ENCODE measurements at regions not wholly inside any gene's neighbourhood (a gene's known extent, or its start where the extent isn't known, plus 50 kb on each side); places are given as distances from the start of the nearest gene placed in this dataset.

DNA sequence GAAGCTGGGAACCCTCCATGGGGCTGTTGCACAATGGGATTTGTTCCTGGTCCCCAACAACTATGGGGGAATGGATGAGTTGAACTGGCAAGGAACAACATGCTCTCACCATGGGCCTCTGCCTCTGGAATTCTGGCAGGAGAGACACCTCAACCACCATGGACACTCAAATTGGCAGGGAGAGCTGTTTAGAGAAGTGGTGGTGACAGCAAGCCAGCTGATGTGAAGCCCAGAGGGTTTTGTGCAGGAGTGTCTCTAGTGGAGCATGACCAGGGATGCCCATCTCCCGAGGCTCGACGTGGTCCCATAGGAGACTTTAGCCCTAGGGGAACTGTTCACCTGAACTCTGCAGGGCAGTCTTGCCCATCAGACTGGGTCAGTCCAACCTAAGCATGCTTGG, 345.2 kb upstream of the CCDC196 start:
- in situ Hi-C loops (cut with MboI; ENCODE audit: low sequenced_read_pairs) (no loop called here), intact Hi-C loops (cut with micrococcal nuclease) (no loop called here), dilution Hi-C loops (cut with HindIII; ENCODE audit: low sequenced_read_pairs, unreplicated experiment) (no loop called here)
- no peak overlapping the region for H3K4me3 ChIP-seq (ENCODE audit: insufficient read depth, low read depth, low read length)
- peaks cover 19% of the 10 kb centered on the region for H3K9me3 ChIP-seq (ENCODE audit: control insufficient read depth, insufficient read depth, low read length)
- H3K14ac ChIP-seq (replicated peaks; ENCODE audit: low read depth, low read length) = no peak overlapping the region
- no TSS peak for BruUV-seq (replicated peaks)
- H4K20me1 ChIP-seq (ENCODE audit: insufficient read depth, low read length) = no peaks in the 10 kb centered on the region
- no peak overlapping the region for H4K91ac ChIP-seq (ENCODE audit: insufficient read depth, low read depth, low read length)
- H3K4ac ChIP-seq (ENCODE audit: low read depth, low read length) = no peak overlapping the region
- no peak overlapping the region for H3K27ac ChIP-seq (ENCODE audit: insufficient read depth, low read length)
- no peaks in the 10 kb centered on the region for H3K4me1 ChIP-seq (ENCODE audit: control insufficient read depth, insufficient read depth, low read length)
- H3K36me3 ChIP-seq (ENCODE audit: control insufficient read depth, insufficient read depth, low read length) = no peaks in the 10 kb centered on the region
- no peak overlapping the region for H3K23ac ChIP-seq (ENCODE audit: low read depth, low read length)
- no peak overlapping the region for H4K8ac ChIP-seq (ENCODE audit: low read depth in 2 of 2, low read length in 2 of 2)
- H2BK5ac ChIP-seq (ENCODE audit: low read depth, low read length, poor library complexity, severe bottlenecking) = no peak overlapping the region
- WGBS, 2 experiments (ENCODE audit: extremely low coverage in 2 of 2, insufficient read length in 1 of 2) = 44% methylated on average over 3 of the region's 3 CpGs; no CpG with 5 or more reads in 1 of the 2 experiments
- no peak overlapping the region for H2BK15ac ChIP-seq (ENCODE audit: low read depth, low read length)
- H3K9ac ChIP-seq (ENCODE audit: low read depth, low read length) = no peak overlapping the region
- H4K5ac ChIP-seq (ENCODE audit: low read depth, low read length) = no peak overlapping the region
- H2AK9ac ChIP-seq (replicated peaks; ENCODE audit: low read depth, low read length, poor library complexity) = no peak overlapping the region
- no peaks in the 10 kb centered on the region for H3K27me3 ChIP-seq (ENCODE audit: control insufficient read depth, insufficient read depth, low read length)
- no peak overlapping the region for H2BK20ac ChIP-seq (ENCODE audit: low read depth, low read length)
- TF ChIP-seq MAFK (IDR thresholded peaks at IDR 0.05; ENCODE audit: low read depth, low read length) (no peak), MAZ (IDR thresholded peaks at IDR 0.05; ENCODE audit: borderline replicate concordance, low read depth, low read length) (no peak), NFE2L2 (IDR thresholded peaks at IDR 0.05; ENCODE audit: low read depth, low read length) (no peak)
- CTCF ChIA-PET = no interaction called here
- DNase-seq (no peak), ATAC-seq (ENCODE audit: low read depth) (no peak)
- POLR2A ChIA-PET (ENCODE audit: unreplicated experiment) = no interaction called here
- H3K18ac ChIP-seq (ENCODE audit: low read depth, low read length) = no peak overlapping the region
- H3K9me1 ChIP-seq (ENCODE audit: insufficient read depth, low read length) = no peaks in the 10 kb centered on the region
- H2BK120ac ChIP-seq (ENCODE audit: low read depth, low read length) = no peak overlapping the region
- H2AK5ac ChIP-seq (ENCODE audit: low read depth, low read length) = no peak overlapping the region
- no peak overlapping the region for H2AFZ ChIP-seq (replicated peaks; ENCODE audit: low read length, poor library complexity)
- no peak overlapping the region for H3K56ac ChIP-seq (ENCODE audit: extremely low read depth, insufficient read depth, low read length)
- H3K4me2 ChIP-seq (ENCODE audit: low read depth, low read length) = no peak overlapping the region
- no peaks in the 10 kb centered on the region for H3K79me1 ChIP-seq (ENCODE audit: low read depth in 1 of 2, low read length in 2 of 2)
